HG03354 (cell line): ENCODE measurements at regions not wholly inside any gene's neighbourhood (a gene's known extent, or its start where the extent isn't known, plus 50 kb on each side); places are given as distances from the start of the nearest gene placed in this dataset.
"Not testable (repeated sequence)": the region's sequence is repeated elsewhere in the genome, so short reads cannot be mapped to it uniquely, and the experiment has no call there.

Experiments used
- ATAC-seq: cut with Tn5 transposase; IDR thresholded peaks from one replicate; pipeline ENCODE4 v1.9.1; 2021; ENCODE audit warnings: mild to moderate bottlenecking; ENCODE audit not compliant: unreplicated experiment, poor library complexity, severe bottlenecking

DNA sequence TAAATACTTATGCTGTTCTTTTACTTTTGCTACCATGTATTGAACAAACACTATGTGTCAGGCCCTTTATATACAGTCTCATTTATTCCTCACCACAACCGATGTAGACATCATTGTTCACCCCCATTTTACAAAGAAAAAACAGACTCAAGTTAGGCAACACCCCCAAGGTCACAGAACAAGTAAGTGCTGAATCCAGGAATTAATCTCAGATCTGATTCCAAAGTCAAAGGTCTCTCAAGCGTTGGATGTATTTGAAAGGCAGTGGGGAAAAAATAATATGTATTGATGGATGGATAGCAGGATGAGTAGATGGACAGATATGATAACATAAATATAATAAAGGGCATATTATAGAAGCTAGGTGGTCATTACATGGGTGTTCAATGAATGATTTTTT, 85.1 kb upstream of the VLDLR start:
- ATAC-seq = no peak

GRCh38 chr9:2545881-2546490, 75.6 kb upstream of the VLDLR start:
- ATAC-seq = no peak

DNA sequence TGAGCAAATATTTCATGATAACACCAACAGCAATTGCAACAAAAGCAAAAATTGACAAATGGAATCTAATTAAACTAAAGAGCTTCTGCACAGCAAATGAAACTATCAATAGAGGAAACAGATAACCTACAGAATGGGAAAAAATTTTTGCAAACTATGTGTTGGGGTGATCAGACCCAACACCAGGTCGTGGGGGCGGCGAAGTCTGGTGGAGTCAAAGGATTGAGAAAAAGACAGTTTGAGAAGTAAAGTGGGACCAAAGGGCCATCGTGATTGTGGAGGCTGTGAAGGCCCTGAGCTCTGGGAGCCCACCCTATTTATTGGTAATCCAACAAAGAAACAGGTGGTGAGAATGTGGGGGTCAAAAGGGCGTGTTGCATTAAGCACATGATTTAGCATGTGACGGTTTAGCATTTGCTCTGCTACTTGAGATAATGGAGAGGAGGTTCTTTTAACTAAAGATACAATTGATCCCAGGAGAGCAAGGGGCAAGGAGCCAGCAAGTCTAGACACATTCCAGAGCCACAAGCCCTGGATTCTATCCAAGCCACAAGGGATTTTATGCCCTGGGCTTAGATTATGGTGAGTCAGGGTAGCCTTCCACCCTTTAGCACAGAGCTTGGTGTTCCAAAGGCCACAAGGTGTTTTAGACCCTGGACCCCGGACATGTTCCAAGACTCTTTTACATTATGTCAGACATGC, 65.5 kb upstream of the VLDLR start:
- not testable (repeated sequence) for ATAC-seq

- ATAC-seq = no peak
Observed at GRCh38 chr9:2557693-2558092, 63.9 kb upstream of the VLDLR start.

DNA sequence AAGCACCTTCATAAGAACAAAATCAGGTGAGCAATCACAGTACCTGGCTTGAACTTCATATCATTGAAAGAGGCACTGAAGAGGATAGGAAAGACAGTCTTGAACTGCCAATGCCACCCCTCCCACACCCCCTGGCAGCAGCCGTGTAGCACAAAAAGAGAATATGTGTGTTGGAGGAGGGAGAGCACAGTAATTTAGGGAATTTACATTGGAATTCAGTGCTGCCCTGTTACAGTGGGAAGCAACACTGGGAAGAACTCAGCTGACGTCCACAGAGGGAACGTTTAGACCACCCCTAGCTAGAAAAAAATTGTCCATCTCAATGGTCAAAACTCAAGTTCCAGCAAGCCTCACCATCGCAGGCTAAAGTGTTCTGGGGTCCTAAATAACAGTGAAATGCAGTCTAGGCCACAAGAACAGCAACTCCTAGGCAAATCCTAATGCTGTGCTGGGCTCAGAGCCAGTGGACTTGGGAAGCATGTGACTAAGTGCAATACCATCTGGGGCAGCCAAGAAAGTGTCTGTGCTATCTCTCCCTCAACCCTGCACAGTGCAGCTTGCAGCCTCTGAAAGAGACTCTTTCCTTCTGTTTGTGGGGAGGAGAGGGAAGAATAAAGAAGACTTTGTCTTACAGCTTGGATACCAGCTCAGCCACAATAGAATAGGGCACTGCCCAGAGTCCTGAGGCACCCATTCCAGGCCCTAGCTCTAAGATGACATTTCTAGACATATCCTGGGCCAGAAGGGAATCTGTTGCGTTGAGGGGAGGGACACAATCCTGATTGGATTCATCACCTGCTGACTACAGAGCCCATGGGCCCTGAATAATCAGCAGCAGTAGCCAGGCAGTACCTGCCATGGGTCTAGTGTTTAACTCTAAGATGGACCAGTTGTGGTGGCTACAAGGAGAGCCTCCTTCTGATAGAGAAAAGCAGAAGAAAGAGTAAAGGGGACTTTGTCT, 62.1 kb upstream of the VLDLR start:
- no peak for ATAC-seq

- no peak for ATAC-seq
Observed at GRCh38 chr9:2560180-2560579, 61.4 kb upstream of the VLDLR start.

- no peak for ATAC-seq
Observed at GRCh38 chr9:2565676-2566340, 55.8 kb upstream of the VLDLR start.

DNA sequence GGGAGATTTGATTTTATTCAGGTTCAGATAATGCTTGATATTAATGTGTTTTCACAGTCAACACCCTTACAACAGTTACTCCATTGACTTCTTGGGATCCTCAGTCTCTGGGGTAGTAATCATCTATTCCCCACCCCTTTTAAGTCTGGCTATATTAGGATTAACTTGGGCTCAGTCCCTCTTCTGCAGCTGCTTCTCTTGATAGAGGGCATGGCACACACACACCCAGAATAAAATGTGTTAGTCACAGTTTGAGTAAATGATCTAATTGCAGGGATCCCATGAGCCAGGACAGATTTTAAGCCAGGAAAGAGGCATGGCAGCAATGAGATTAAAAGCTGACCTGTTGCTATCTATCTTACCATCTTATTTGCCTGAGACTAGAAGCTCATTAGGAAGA, 53.7 kb upstream of the VLDLR start:
- ATAC-seq = no peak

GRCh38 chr9:2568689-2569088, 52.9 kb upstream of the VLDLR start:
- ATAC-seq = no peak

DNA sequence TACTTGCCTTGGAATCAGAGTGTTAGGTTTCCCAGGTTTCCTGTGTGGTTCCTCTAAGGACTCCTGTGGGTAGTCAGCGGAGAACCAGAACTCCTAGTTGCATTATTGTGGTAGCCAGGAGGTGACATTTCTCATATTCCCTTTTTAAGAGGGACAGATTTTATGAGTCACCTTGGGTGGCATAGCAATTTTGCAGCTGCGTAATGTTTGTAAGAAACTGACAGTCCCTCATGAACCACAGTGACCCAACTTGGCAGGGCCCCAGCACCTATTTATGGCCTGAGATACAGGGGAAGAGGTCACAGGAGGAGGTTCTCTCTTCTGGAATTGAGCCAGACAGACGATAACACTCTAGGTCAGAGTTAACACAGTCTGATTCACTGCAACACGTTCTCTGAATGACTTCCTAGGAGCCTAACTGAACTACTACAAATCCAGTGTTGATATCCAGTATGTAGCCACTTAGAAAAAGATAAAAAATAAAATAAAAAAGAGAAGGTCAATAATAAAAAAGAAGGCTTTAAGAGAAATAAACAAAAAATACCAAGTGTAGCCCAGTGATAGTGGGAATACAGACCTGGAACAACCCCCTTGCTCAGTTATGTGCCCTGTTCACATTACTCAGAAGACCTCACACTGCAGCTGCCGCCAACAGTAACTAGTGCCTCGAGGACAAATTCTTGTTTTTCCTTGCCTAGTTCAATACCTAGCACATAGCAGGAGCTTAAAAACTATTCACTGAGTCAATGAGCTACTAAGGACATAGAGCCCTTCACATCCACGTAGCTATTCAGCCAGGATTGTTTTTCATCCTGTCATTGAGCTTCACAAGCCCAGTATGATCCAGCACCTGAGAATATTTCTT, 50.7 kb upstream of the VLDLR start:
- peak; percentile 63 for ATAC-seq
